HCT116 (cell line): ENCODE measurements at regions not wholly inside any gene's neighbourhood (a gene's known extent, or its start where the extent isn't known, plus 50 kb on each side); places are given as distances from the start of the nearest gene placed in this dataset.
"Not testable (repeated sequence)": the region's sequence is repeated elsewhere in the genome, so short reads cannot be mapped to it uniquely, and the experiment has no call there.

Experiments
- ATAC-seq: fragments of 200-7000 bp; cut with Tn5 transposase; 2 replicates; pipeline ENCODE4 v1.9.1; 2020; ENCODE audit warnings: mild to moderate bottlenecking, moderate library complexity
- BruUV-seq: library from RNA; stranded (reverse); fragments of 400-500 nt; replicated peaks from 2 replicates; lab custom pipeline; 2021; lab: Mats Ljungman, UMichigan
- CTCF ChIA-PET: fragments of 300-600 bp; sonication (Branson Sonifier 250); formaldehyde crosslinking; loops from one replicate; lab custom pipeline; 2021; ENCODE audit warnings: antibody characterized with exemption; lab: Charles Lee
- POLR2A ChIA-PET: fragments of 300-600, 350-600 bp; sonication (Branson Sonifier 250); formaldehyde crosslinking; loops from one replicate; lab custom pipeline; 2021; ENCODE audit warnings: antibody characterized with exemption; lab: Charles Lee
- RAD21 ChIA-PET, 2 experiments: fragments of 300-600 bp; sonication (Branson Sonifier 250); formaldehyde crosslinking; loops; one replicate each; lab custom pipeline; 2023; ENCODE audit warnings: low total read pairs in 2 of 2; ENCODE audit not compliant: uncharacterized antibody in 2 of 2, unreplicated experiment in 2 of 2, low non-redundant PET in 1 of 2; lab: Charles Lee
- DNase-seq: peaks from one replicate; pipeline ENCODE4 v3.0.0-alpha.2; 2010; ENCODE audit warnings: low read depth, low spot score
- H2AFZ ChIP-seq: fragments of 200-600 bp; shearing (Covaris generic), sonication (generic); 2 replicates; pipeline ENCODE4 v1.6.1; 2017; ENCODE audit warnings: low read depth, mixed run types, mixed read lengths, antibody characterized with exemption, low read length; ENCODE audit not compliant: poor library complexity, severe bottlenecking
- H3K27ac ChIP-seq: 2 replicates; pipeline ENCODE4 v1.5.1; 2012; ENCODE audit warnings: low read depth, low read length
- H3K27me3 ChIP-seq: fragments of 200-600 bp; sonication (generic); 2 replicates; pipeline ENCODE4 v1.6.1; 2016; ENCODE audit warnings: mixed run types, low read length, mixed read lengths; ENCODE audit not compliant: insufficient read depth
- H3K36me3 ChIP-seq, 2 experiments: fragments of 200-500 bp in 1 of 2; fragments of 200-600 bp in 1 of 2; sonication (Bioruptor generic) in 1 of 2; sonication (generic) in 1 of 2; 2 replicates each; pipeline versions ENCODE4 v1.5.1 to v1.6.1; 2014 to 2016; ENCODE audit warnings: low read length in 2 of 2, inconsistent platforms in 1 of 2, mixed read lengths in 1 of 2, mixed run types in 1 of 2; ENCODE audit not compliant: insufficient read depth in 2 of 2, control insufficient read depth in 1 of 2
- H3K4me1 ChIP-seq, 2 experiments: fragments of 200-600 bp in 1 of 2; sonication (generic) in 1 of 2; 2 replicates each; pipeline versions ENCODE4 v1.5.1 to v1.6.1; 2012 to 2017; ENCODE audit warnings: low read length in 2 of 2, inconsistent platforms in 1 of 2, mild to moderate bottlenecking in 1 of 2, mixed read lengths in 1 of 2, mixed run types in 1 of 2, moderate library complexity in 1 of 2; ENCODE audit not compliant: insufficient read depth in 2 of 2, control insufficient read depth in 1 of 2
- H3K4me2 ChIP-seq: fragments of 200-600 bp; sonication (generic); 2 replicates; pipeline ENCODE4 v1.6.1; 2017; ENCODE audit warnings: mixed run types, low read length, mixed read lengths
- H3K4me3 ChIP-seq, 2 experiments: fragments of 200-600 bp in 1 of 2; sonication (generic) in 1 of 2; replicated peaks in 1 of 2; 2 replicates each; pipeline ENCODE4 v1.5.1; 2011 to 2016; ENCODE audit warnings: low read length in 2 of 2, control low read depth in 1 of 2, low read depth in 1 of 2, mild to moderate bottlenecking in 1 of 2, mixed read lengths in 1 of 2, mixed run types in 1 of 2
- H3K79me2 ChIP-seq: fragments of 200-600 bp; sonication (generic); 2 replicates; pipeline ENCODE4 v1.6.1; 2017; ENCODE audit warnings: mild to moderate bottlenecking, mixed run types, low read length, moderate library complexity, mixed read lengths; ENCODE audit not compliant: insufficient read depth
- H3K9ac ChIP-seq: fragments of 200-600 bp; sonication (generic); 2 replicates; pipeline ENCODE4 v1.6.1; 2016; ENCODE audit warnings: low read length, mixed read lengths
- H3K9me2 ChIP-seq: fragments of 200-600 bp; sonication (generic), shearing (Covaris generic); 2 replicates; pipeline ENCODE4 v1.6.1; 2017; ENCODE audit warnings: mixed run types, mild to moderate bottlenecking, moderate library complexity; ENCODE audit not compliant: insufficient read depth
- H3K9me3 ChIP-seq, 2 experiments: fragments of 200-500 bp in 1 of 2; fragments of 200-600 bp in 1 of 2; sonication (Bioruptor generic) in 1 of 2; sonication (generic) in 1 of 2; 2 replicates each; pipeline ENCODE4 v1.6.1; 2014 to 2017; ENCODE audit warnings: low read length in 2 of 2, mixed read lengths in 2 of 2, inconsistent platforms in 1 of 2, low read depth in 1 of 2, mild to moderate bottlenecking in 1 of 2, mixed run types in 1 of 2, moderate library complexity in 1 of 2; ENCODE audit not compliant: control insufficient read depth in 1 of 2, insufficient read depth in 1 of 2
- H4K20me1 ChIP-seq: fragments of 200-600 bp; sonication (generic), shearing (Covaris generic); 2 replicates; pipeline ENCODE4 v1.6.1; 2017; ENCODE audit warnings: mixed run types, mild to moderate bottlenecking, moderate library complexity; ENCODE audit not compliant: insufficient read depth
- EZH2 ChIP-seq: fragments of 200-600 bp; sonication (generic); IDR thresholded peaks from 2 replicates; pipeline ENCODE4 v1.6.1; 2017; ENCODE audit warnings: antibody characterized with exemption, mixed run types
- EZH2phosphoT487 ChIP-seq: fragments of 200-600 bp; IDR thresholded peaks from 2 replicates; pipeline ENCODE4 v1.6.1; 2018; ENCODE audit warnings: antibody characterized with exemption, borderline replicate concordance
- FOSL1 ChIP-seq: IDR thresholded peaks from 2 replicates; pipeline ENCODE4 v1.6.1; 2012; ENCODE audit warnings: low read depth
- SIN3A ChIP-seq: IDR thresholded peaks from 2 replicates; pipeline ENCODE4 v1.6.1; 2012; ENCODE audit warnings: low read depth
- SRF ChIP-seq: IDR thresholded peaks from 2 replicates; pipeline ENCODE4 v1.6.1; 2012; ENCODE audit warnings: low read depth
- YY1 ChIP-seq: IDR thresholded peaks from 2 replicates; pipeline ENCODE4 v1.6.1; 2011; ENCODE audit warnings: low read length, low read depth, moderate library complexity, mild to moderate bottlenecking; ENCODE audit not compliant: insufficient replicate concordance; ENCODE audit errors: extremely low read depth
- ZFX ChIP-seq: fragments of 450-650 bp; IDR thresholded peaks from 2 replicates; pipeline ENCODE4 v1.6.1; 2017
- intact Hi-C: fragments of 100-400 bp; cut with micrococcal nuclease; formaldehyde crosslinking; loops from 2 replicates; pipeline ENCODE4 v1.10.0; 2022
- TF ChIP-seq, protein P1 (sequence below): IDR thresholded peaks from 2 replicates; pipeline ENCODE4 v1.6.1; 2012; ENCODE audit warnings: low read depth

DNA sequence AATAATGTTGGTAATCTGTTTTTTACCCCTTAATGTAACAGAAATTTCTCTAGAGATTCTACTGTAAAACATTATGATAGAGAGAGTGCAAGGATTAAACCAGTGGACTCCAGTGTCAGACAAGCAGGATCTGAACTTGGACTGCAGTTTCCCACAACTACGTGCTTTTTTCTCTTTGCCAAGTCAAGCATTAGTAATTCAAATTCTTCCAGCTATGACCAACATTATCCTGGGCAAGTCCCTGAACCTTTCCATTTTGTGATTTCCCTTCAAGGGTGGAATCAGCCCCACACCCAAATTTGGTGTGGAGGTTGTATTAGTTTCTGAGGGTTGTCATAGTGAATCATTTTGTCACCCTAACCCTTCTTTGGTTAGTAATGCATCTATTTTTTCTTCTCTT is 482.0 kb downstream of the ZNF516 start:
- intact Hi-C loops: no loop called here
- Histone ChIP-seq H3K4me1 (no peaks in the 10 kb centered on the region), H3K9ac (no peak overlapping the region), H3K9me2 (no peaks in the 10 kb centered on the region), H4K20me1 (no peaks in the 10 kb centered on the region), H3K4me3 (no peak overlapping the region), H3K36me3 (no peaks in the 10 kb centered on the region), H3K27me3 (no peaks in the 10 kb centered on the region), H3K4me2 (no peak overlapping the region), H3K9me3 (no peaks in the 10 kb centered on the region), H3K79me2 (no peaks in the 10 kb centered on the region), H2AFZ (no peak overlapping the region), H3K27ac (no peak overlapping the region)
- ChIA-PET POLR2A (no interaction called here), RAD21 (no interaction called here), CTCF (no interaction called here)
- DNase-seq (no peak), ATAC-seq (no peak)
- no TSS peak for BruUV-seq
- TF ChIP-seq ZFX: no peak
- no peak for TF ChIP-seq EZH2
- TF ChIP-seq, protein P1, sequence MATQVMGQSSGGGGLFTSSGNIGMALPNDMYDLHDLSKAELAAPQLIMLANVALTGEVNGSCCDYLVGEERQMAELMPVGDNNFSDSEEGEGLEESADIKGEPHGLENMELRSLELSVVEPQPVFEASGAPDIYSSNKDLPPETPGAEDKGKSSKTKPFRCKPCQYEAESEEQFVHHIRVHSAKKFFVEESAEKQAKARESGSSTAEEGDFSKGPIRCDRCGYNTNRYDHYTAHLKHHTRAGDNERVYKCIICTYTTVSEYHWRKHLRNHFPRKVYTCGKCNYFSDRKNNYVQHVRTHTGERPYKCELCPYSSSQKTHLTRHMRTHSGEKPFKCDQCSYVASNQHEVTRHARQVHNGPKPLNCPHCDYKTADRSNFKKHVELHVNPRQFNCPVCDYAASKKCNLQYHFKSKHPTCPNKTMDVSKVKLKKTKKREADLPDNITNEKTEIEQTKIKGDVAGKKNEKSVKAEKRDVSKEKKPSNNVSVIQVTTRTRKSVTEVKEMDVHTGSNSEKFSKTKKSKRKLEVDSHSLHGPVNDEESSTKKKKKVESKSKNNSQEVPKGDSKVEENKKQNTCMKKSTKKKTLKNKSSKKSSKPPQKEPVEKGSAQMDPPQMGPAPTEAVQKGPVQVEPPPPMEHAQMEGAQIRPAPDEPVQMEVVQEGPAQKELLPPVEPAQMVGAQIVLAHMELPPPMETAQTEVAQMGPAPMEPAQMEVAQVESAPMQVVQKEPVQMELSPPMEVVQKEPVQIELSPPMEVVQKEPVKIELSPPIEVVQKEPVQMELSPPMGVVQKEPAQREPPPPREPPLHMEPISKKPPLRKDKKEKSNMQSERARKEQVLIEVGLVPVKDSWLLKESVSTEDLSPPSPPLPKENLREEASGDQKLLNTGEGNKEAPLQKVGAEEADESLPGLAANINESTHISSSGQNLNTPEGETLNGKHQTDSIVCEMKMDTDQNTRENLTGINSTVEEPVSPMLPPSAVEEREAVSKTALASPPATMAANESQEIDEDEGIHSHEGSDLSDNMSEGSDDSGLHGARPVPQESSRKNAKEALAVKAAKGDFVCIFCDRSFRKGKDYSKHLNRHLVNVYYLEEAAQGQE: no peak

DNA sequence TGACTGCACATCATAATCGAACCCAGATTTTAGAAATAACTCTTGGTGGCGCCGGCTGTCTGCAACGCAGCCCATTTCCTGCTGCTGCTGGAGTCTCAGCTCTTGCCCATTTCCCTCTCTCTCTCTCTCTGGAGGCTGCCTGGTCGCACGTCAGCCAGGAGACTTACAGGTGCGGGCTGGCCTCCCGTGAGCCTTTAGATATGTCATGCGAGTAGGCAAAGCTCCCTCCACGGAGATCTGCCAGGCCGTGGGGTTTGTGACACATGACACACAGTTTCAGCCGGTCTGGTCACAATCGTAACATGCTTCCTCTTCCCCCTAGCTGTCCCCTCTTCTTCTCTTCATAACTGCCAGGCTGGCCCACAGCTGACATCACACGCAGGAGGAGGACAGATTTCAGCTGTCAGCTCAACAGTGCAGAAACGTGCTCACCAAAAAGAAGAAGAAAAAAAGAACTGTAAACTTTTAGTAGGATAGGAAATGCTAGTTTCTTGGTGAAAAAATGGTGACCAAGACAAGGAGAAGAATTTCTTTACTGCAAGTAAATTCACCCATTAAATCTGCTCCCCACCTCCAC is 489.3 kb downstream of the ZNF516 start:
- no peaks in the 10 kb centered on the region for H3K9me2 ChIP-seq
- no TSS peak for BruUV-seq
- H3K4me2 ChIP-seq: no peak overlapping the region
- no peak for ATAC-seq
- H3K4me3 ChIP-seq: no peak overlapping the region
- H3K79me2 ChIP-seq: no peaks in the 10 kb centered on the region
- no peaks in the 10 kb centered on the region for H3K36me3 ChIP-seq
- no peaks in the 10 kb centered on the region for H3K4me1 ChIP-seq
- CTCF ChIA-PET: no interaction called here
- intact Hi-C loops: no loop called here
- H3K27me3 ChIP-seq: no peaks in the 10 kb centered on the region
- H4K20me1 ChIP-seq: no peaks in the 10 kb centered on the region
- no peak for DNase-seq
- no peak overlapping the region for H3K9ac ChIP-seq
- no peak overlapping the region for H3K27ac ChIP-seq
- POLR2A ChIA-PET: no interaction called here
- TF ChIP-seq EZH2phosphoT487 (no peak), SRF (no peak), FOSL1 (no peak), SIN3A (no peak), YY1 (no peak)
- RAD21 ChIA-PET: no interaction called here
- H2AFZ ChIP-seq: no peak overlapping the region
- no peaks in the 10 kb centered on the region for H3K9me3 ChIP-seq

DNA sequence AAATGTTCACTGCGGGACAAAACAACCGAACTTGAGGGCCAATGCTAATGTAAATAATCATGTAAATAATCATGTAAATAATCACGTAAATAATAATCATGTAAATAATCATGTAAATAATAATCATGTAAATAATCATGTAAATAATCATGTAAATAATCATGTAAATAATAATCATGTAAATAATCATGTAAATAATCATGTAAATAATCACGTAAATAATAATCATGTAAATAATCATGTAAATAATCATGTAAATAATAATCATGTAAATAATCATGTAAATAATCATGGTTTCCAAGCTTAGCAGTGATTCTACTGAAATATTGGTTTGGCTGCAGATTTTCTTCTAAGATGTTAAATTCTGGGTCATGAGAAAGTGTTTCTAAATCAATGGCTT is 507.1 kb downstream of the ZNF516 start:
- BruUV-seq: not testable (repeated sequence)

More for the DNA sequence above, 507.1 kb downstream of the ZNF516 start:
- RAD21 ChIA-PET, H3K79me2 ChIP-seq, H3K4me1 ChIP-seq, H2AFZ ChIP-seq, ATAC-seq, H3K36me3 ChIP-seq, DNase-seq, H3K27me3 ChIP-seq, H3K4me2 ChIP-seq, H4K20me1 ChIP-seq, H3K9me3 ChIP-seq, POLR2A ChIA-PET, H3K9me2 ChIP-seq, intact Hi-C loops, H3K27ac ChIP-seq, H3K9ac ChIP-seq, CTCF ChIA-PET, H3K4me3 ChIP-seq: not testable (repeated sequence)
